ENCODE measurements at regions not wholly inside any gene's neighbourhood (a gene's known extent, or its start where the extent isn't known, plus 50 kb on each side); places are given as distances from the start of the nearest gene placed in this dataset.

DNA sequence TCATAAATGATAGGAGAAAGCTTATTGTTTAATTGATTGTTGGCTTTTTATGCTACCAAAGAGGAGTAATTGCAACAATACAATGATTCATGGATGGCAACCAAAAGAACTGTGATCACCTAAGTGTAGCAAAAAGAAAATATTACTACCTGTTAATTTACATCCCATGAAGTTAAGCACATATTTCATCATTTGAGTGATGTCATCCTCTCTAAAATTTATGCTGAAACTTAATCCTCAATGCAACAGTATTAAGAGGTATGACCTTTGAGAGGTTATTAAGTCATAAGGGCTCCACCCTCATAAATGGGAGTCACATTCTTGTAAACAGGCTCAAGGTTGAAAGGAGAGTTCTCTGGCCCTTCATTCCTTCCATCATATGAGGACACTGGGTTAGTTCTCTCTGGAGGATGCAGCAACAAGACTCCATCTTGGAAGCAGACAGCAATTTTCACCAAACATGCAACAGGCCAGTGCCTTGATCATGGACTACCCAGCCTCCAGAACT, 190.6 kb upstream of the GRIK2 start:
- no peak overlapping the region for H3K27ac ChIP-seq (ENCODE audit: low read depth, low read length)
- H3K36me3 ChIP-seq (ENCODE audit: control insufficient read depth in 1 of 2, insufficient read depth in 2 of 2, low read length in 2 of 2): no peaks in the 10 kb centered on the region
- ChIA-PET RAD21 (ENCODE audit: low non-redundant PET in 1 of 2, low total read pairs in 2 of 2, uncharacterized antibody in 2 of 2, unreplicated experiment in 2 of 2) (no interaction called here), POLR2A (no interaction called here), CTCF (no interaction called here)
- H4K20me1 ChIP-seq (ENCODE audit: insufficient read depth): no peaks in the 10 kb centered on the region
- DNase-seq (ENCODE audit: low read depth, low spot score) (no peak), ATAC-seq (no peak)
- intact Hi-C loops (cut with micrococcal nuclease): no loop called here
- no peaks in the 10 kb centered on the region for H3K4me1 ChIP-seq (ENCODE audit: control insufficient read depth in 1 of 2, insufficient read depth in 2 of 2, low read length in 2 of 2)
- TF ChIP-seq POLR2AphosphoS5 (IDR thresholded peaks at IDR 0.05; ENCODE audit: low read depth, low read length) (no peak), ZNF274 (IDR thresholded peaks at IDR 0.05; ENCODE audit: low read depth, low read length) (no peak)
- TF ChIP-seq, protein P1, sequence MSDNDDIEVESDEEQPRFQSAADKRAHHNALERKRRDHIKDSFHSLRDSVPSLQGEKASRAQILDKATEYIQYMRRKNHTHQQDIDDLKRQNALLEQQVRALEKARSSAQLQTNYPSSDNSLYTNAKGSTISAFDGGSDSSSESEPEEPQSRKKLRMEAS (IDR thresholded peaks at IDR 0.05): no peak
- H3K9me3 ChIP-seq (ENCODE audit: control insufficient read depth in 1 of 2, insufficient read depth in 1 of 2, low read depth in 1 of 2, low read length in 2 of 2): no peaks in the 10 kb centered on the region
- H3K79me2 ChIP-seq (ENCODE audit: insufficient read depth, low read length): no peaks in the 10 kb centered on the region
- H3K4me2 ChIP-seq (ENCODE audit: low read length): no peak overlapping the region
- H3K27me3 ChIP-seq (ENCODE audit: insufficient read depth, low read length): no peaks in the 10 kb centered on the region
- BruUV-seq (replicated peaks): no TSS peak
- no peaks in the 10 kb centered on the region for H3K9me2 ChIP-seq (ENCODE audit: insufficient read depth)
- H3K9ac ChIP-seq (ENCODE audit: low read length): no peak overlapping the region
- no peak overlapping the region for H3K4me3 ChIP-seq (replicated peaks in 1 of 2; ENCODE audit: low read depth in 1 of 2, low read length in 2 of 2)
- H2AFZ ChIP-seq (ENCODE audit: low read depth, low read length, poor library complexity, severe bottlenecking): no peak overlapping the region

DNA sequence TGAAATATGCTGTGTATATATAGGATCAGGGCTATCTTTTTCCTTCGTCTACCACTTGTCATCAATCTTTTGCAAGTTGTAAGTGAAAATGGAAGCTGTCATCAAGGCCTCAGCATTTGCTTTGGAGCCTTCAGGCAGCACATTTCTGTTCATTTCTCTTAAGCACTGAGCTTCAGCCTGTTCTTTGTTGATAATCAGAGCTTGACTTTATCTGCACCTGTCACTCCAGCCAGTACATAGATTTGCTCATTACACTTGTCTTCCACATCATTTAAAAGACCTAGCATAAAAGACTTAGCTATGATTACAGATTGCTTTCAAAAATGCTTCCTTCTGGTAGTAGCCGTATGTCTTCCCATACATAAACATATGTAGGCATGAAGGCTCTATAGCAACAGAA, 189.8 kb upstream of the GRIK2 start:
- Histone ChIP-seq H4K20me1 (ENCODE audit: insufficient read depth) (no peaks in the 10 kb centered on the region), H3K9me3 (ENCODE audit: control insufficient read depth in 1 of 2, insufficient read depth in 1 of 2, low read depth in 1 of 2, low read length in 2 of 2) (no peaks in the 10 kb centered on the region), H2AFZ (ENCODE audit: low read depth, low read length, poor library complexity, severe bottlenecking) (no peak overlapping the region), H3K27ac (ENCODE audit: low read depth, low read length) (no peak overlapping the region), H3K27me3 (ENCODE audit: insufficient read depth, low read length) (no peaks in the 10 kb centered on the region), H3K4me2 (ENCODE audit: low read length) (no peak overlapping the region), H3K4me3 (replicated peaks in 1 of 2; ENCODE audit: low read depth in 1 of 2, low read length in 2 of 2) (no peak overlapping the region), H3K79me2 (ENCODE audit: insufficient read depth, low read length) (no peaks in the 10 kb centered on the region), H3K9ac (ENCODE audit: low read length) (no peak overlapping the region), H3K4me1 (ENCODE audit: control insufficient read depth in 1 of 2, insufficient read depth in 2 of 2, low read length in 2 of 2) (no peaks in the 10 kb centered on the region), H3K36me3 (ENCODE audit: control insufficient read depth in 1 of 2, insufficient read depth in 2 of 2, low read length in 2 of 2) (no peaks in the 10 kb centered on the region), H3K9me2 (ENCODE audit: insufficient read depth) (no peaks in the 10 kb centered on the region)
- TF ChIP-seq ZFX (IDR thresholded peaks at IDR 0.05) (no peak), CEBPB (IDR thresholded peaks at IDR 0.05; ENCODE audit: low read depth) (no peak), TCF7L2 (IDR thresholded peaks at IDR 0.05; ENCODE audit: borderline replicate concordance, extremely low read depth, insufficient read depth, insufficient read length) (no peak), SP1 (IDR thresholded peaks at IDR 0.05; ENCODE audit: low read depth) (no peak), FOSL1 (IDR thresholded peaks at IDR 0.05; ENCODE audit: low read depth) (no peak), CBX3 (IDR thresholded peaks at IDR 0.05; ENCODE audit: low read depth) (no peak), REST (IDR thresholded peaks at IDR 0.05; ENCODE audit: low read depth) (no peak), ZNF274 (IDR thresholded peaks at IDR 0.05; ENCODE audit: low read depth, low read length) (no peak), RAD21 (IDR thresholded peaks at IDR 0.05; ENCODE audit: low read depth) (no peak), POLR2AphosphoS5 (IDR thresholded peaks at IDR 0.05; ENCODE audit: low read depth, low read length) (no peak), EZH2 (IDR thresholded peaks at IDR 0.05) (no peak), POLR2A (IDR thresholded peaks at IDR 0.05; ENCODE audit: borderline replicate concordance, extremely low read depth, insufficient read depth, insufficient read length) (no peak)
- TF ChIP-seq, protein P2, sequence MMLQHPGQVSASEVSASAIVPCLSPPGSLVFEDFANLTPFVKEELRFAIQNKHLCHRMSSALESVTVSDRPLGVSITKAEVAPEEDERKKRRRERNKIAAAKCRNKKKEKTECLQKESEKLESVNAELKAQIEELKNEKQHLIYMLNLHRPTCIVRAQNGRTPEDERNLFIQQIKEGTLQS (IDR thresholded peaks at IDR 0.05): no peak
- TF ChIP-seq, protein P1 (IDR thresholded peaks at IDR 0.05): no peak
- BruUV-seq (replicated peaks): no TSS peak
- ATAC-seq (no peak), DNase-seq (ENCODE audit: low read depth, low spot score) (no peak)
- intact Hi-C loops (cut with micrococcal nuclease): no loop called here
- ChIA-PET POLR2A (no interaction called here), CTCF (no interaction called here), RAD21 (ENCODE audit: low non-redundant PET in 1 of 2, low total read pairs in 2 of 2, uncharacterized antibody in 2 of 2, unreplicated experiment in 2 of 2) (no interaction called here)

All from HCT116 (cell line).